Chondrocyte (in vitro differentiated cells): ENCODE measurements at regions not wholly inside any gene's neighbourhood (a gene's known extent, or its start where the extent isn't known, plus 50 kb on each side); places are given as distances from the start of the nearest gene placed in this dataset.

Source experiments
- DNase-seq: peaks from one replicate; pipeline ENCODE4 v3.0.0; 2021; ENCODE audit warnings: mixed read lengths, low spot score
- H3K27ac Mint-ChIP-seq: one replicate; pipeline ENCODE4 v1.8.0; 2021; ENCODE audit warnings: mild to moderate bottlenecking, moderate library complexity, mixed read lengths; ENCODE audit not compliant: unreplicated experiment
- H3K27me3 Mint-ChIP-seq: 2 replicates; pipeline ENCODE4 v1.8.0; 2021; ENCODE audit warnings: low read depth, mixed read lengths
- H3K36me3 Mint-ChIP-seq: 2 replicates; pipeline ENCODE4 v1.8.0; 2021; ENCODE audit warnings: low read depth, mixed read lengths
- H3K4me1 Mint-ChIP-seq: 2 replicates; pipeline ENCODE4 v1.8.0; 2021; ENCODE audit warnings: low read depth, mild to moderate bottlenecking, mixed read lengths
- H3K4me3 Mint-ChIP-seq: one replicate; pipeline ENCODE4 v1.8.0; 2021; ENCODE audit warnings: mild to moderate bottlenecking, moderate library complexity, mixed read lengths; ENCODE audit not compliant: unreplicated experiment
- H3K9me3 Mint-ChIP-seq: 2 replicates; pipeline ENCODE4 v1.8.0; 2021; ENCODE audit warnings: low read depth, mixed read lengths
- CTCF ChIP-seq: fragments of 200-600 bp; sonication (generic); IDR thresholded peaks from 2 replicates; pipeline ENCODE4 v1.5.0; 2021; ENCODE audit warnings: antibody characterized with exemption, mild to moderate bottlenecking, moderate library complexity

- no peaks in the 10 kb centered on the region for H3K27me3 Mint-ChIP-seq
- TF ChIP-seq CTCF: no peak
- no peak overlapping the region for H3K4me3 Mint-ChIP-seq
- H3K9me3 Mint-ChIP-seq: no peaks in the 10 kb centered on the region
- no peak overlapping the region for H3K27ac Mint-ChIP-seq
- peaks cover 3% of the 10 kb centered on the region for H3K4me1 Mint-ChIP-seq
- no peak for DNase-seq
- H3K36me3 Mint-ChIP-seq: no peaks in the 10 kb centered on the region
Observed at GRCh38 chr6:82772851-82773717, 292.6 kb downstream of the UBE3D start.

GRCh38 chr6:82775361-82775760, 290.3 kb downstream of the UBE3D start:
- H3K27me3 Mint-ChIP-seq: no peaks in the 10 kb centered on the region
- no peak overlapping the region for H3K27ac Mint-ChIP-seq
- H3K4me3 Mint-ChIP-seq: no peak overlapping the region
- no peaks in the 10 kb centered on the region for H3K36me3 Mint-ChIP-seq
- peaks cover 3% of the 10 kb centered on the region for H3K4me1 Mint-ChIP-seq
- DNase-seq: no peak
- no peak for TF ChIP-seq CTCF
- no peaks in the 10 kb centered on the region for H3K9me3 Mint-ChIP-seq

- no peaks in the 10 kb centered on the region for H3K9me3 Mint-ChIP-seq
- H3K27ac Mint-ChIP-seq: no peak overlapping the region
- no peaks in the 10 kb centered on the region for H3K36me3 Mint-ChIP-seq
- H3K4me3 Mint-ChIP-seq: no peak overlapping the region
- no peak for TF ChIP-seq CTCF
- H3K27me3 Mint-ChIP-seq: no peaks in the 10 kb centered on the region
- H3K4me1 Mint-ChIP-seq: peaks cover 3% of the 10 kb centered on the region
- DNase-seq: no peak
Observed at GRCh38 chr6:82775981-82776380, 289.7 kb downstream of the UBE3D start.

GRCh38 chr6:82779041-82779440, 286.6 kb downstream of the UBE3D start:
- no peak for DNase-seq
- H3K27me3 Mint-ChIP-seq: peaks cover 8% of the 10 kb centered on the region
- no peak for TF ChIP-seq CTCF
- no peaks in the 10 kb centered on the region for H3K36me3 Mint-ChIP-seq
- no peak overlapping the region for H3K4me3 Mint-ChIP-seq
- H3K9me3 Mint-ChIP-seq: no peaks in the 10 kb centered on the region
- H3K4me1 Mint-ChIP-seq: peaks cover 3% of the 10 kb centered on the region
- no peak overlapping the region for H3K27ac Mint-ChIP-seq

- Mint-ChIP-seq H3K36me3 (no peaks in the 10 kb centered on the region), H3K27me3 (peaks cover 8% of the 10 kb centered on the region), H3K4me1 (peaks cover 10% of the 10 kb centered on the region), H3K9me3 (no peaks in the 10 kb centered on the region), H3K4me3 (no peak overlapping the region), H3K27ac (no peak overlapping the region)
- no peak for TF ChIP-seq CTCF
- DNase-seq: no peak
Observed at GRCh38 chr6:82780334-82780733, 285.3 kb downstream of the UBE3D start.
